IMR-90 (cell line): ENCODE measurements at regions not wholly inside any gene's neighbourhood (a gene's known extent, or its start where the extent isn't known, plus 50 kb on each side); places are given as distances from the start of the nearest gene placed in this dataset.

ENCODE experiments used
- ATAC-seq: fragments of 200-7000 bp; cut with Tn5 transposase; 2 replicates; pipeline ENCODE4 v1.9.1; 2020; ENCODE audit warnings: low read depth, mild to moderate bottlenecking, moderate library complexity
- BruUV-seq: library from RNA; stranded (reverse); fragments of 400-500 nt; replicated peaks from 2 replicates; lab custom pipeline; 2021; lab: Mats Ljungman, UMichigan
- CTCF ChIA-PET: fragments of 300-600 bp; formaldehyde crosslinking; extraction: SDS; loops from one replicate; lab custom pipeline; 2021; ENCODE audit warnings: antibody characterized with exemption; lab: Yijun Ruan, JAX
- POLR2A ChIA-PET: fragments of 300-600 bp; sonication (Branson Sonifier 250); formaldehyde crosslinking; loops from one replicate; lab custom pipeline; 2022; ENCODE audit warnings: antibody characterized with exemption; ENCODE audit not compliant: unreplicated experiment; lab: Charles Lee
- DNase-seq: peaks from one replicate; pipeline ENCODE4 v3.0.0; 2013
- H2AFZ ChIP-seq: replicated peaks from 2 replicates; pipeline ENCODE3; 2013; ENCODE audit warnings: low read length, mild to moderate bottlenecking; ENCODE audit not compliant: poor library complexity
- H2AK5ac ChIP-seq: 2 replicates; pipeline ENCODE4 v1.6.1; 2013; ENCODE audit warnings: low read depth, low read length, inconsistent platforms
- H2AK9ac ChIP-seq: replicated peaks from 2 replicates; pipeline ENCODE3; 2013; ENCODE audit warnings: mild to moderate bottlenecking, low read depth, low read length, moderate library complexity; ENCODE audit not compliant: poor library complexity
- H2BK120ac ChIP-seq: 2 replicates; pipeline ENCODE4 v1.6.1; 2013; ENCODE audit warnings: low read depth, low read length, inconsistent platforms
- H2BK15ac ChIP-seq: 3 replicates; pipeline ENCODE4 v1.6.1; 2013; ENCODE audit warnings: low read depth, low read length, inconsistent platforms
- H2BK20ac ChIP-seq: 2 replicates; pipeline ENCODE4 v1.6.1; 2013; ENCODE audit warnings: low read depth, mild to moderate bottlenecking, inconsistent platforms, low read length, moderate library complexity
- H2BK5ac ChIP-seq: 2 replicates; pipeline ENCODE4 v1.6.1; 2013; ENCODE audit warnings: mild to moderate bottlenecking, low read depth, low read length, inconsistent platforms; ENCODE audit not compliant: poor library complexity, severe bottlenecking
- H3K14ac ChIP-seq: replicated peaks from 2 replicates; pipeline ENCODE4 v1.6.1; 2013; ENCODE audit warnings: low read depth, low read length, inconsistent platforms
- H3K18ac ChIP-seq: 2 replicates; pipeline ENCODE4 v1.6.1; 2013; ENCODE audit warnings: low read depth, low read length, control low read depth
- H3K23ac ChIP-seq: 2 replicates; pipeline ENCODE4 v1.6.1; 2013; ENCODE audit warnings: low read depth, low read length, inconsistent platforms
- H3K27ac ChIP-seq: 2 replicates; pipeline ENCODE4 v1.5.1; 2013; ENCODE audit warnings: mild to moderate bottlenecking, control low read depth, low read length; ENCODE audit not compliant: insufficient read depth
- H3K27me3 ChIP-seq: 2 replicates; pipeline ENCODE4 v1.6.1; 2013; ENCODE audit warnings: low read length; ENCODE audit not compliant: control insufficient read depth, insufficient read depth
- H3K36me3 ChIP-seq: 2 replicates; pipeline ENCODE4 v1.6.1; 2013; ENCODE audit warnings: low read length, mixed read lengths; ENCODE audit not compliant: control insufficient read depth, insufficient read depth
- H3K4ac ChIP-seq: 2 replicates; pipeline ENCODE4 v1.6.1; 2013; ENCODE audit warnings: low read depth, low read length, inconsistent platforms
- H3K4me1 ChIP-seq: 2 replicates; pipeline ENCODE4 v1.6.1; 2013; ENCODE audit warnings: low read length, mixed read lengths; ENCODE audit not compliant: control insufficient read depth, insufficient read depth
- H3K4me2 ChIP-seq: 2 replicates; pipeline ENCODE4 v1.6.1; 2013; ENCODE audit warnings: low read depth, mild to moderate bottlenecking, control low read depth, low read length, moderate library complexity
- H3K4me3 ChIP-seq: 2 replicates; pipeline ENCODE4 v1.5.1; 2013; ENCODE audit warnings: low read depth, mild to moderate bottlenecking, control low read depth, low read length, moderate library complexity; ENCODE audit not compliant: insufficient read depth
- H3K56ac ChIP-seq: 2 replicates; pipeline ENCODE4 v1.6.1; 2013; ENCODE audit warnings: low read length, inconsistent platforms; ENCODE audit not compliant: insufficient read depth; ENCODE audit errors: extremely low read depth
- H3K79me1 ChIP-seq, 2 experiments: 2 replicates each; pipeline ENCODE4 v1.6.1; 2013; ENCODE audit warnings: low read length in 2 of 2, inconsistent platforms in 1 of 2, low read depth in 1 of 2
- H3K9ac ChIP-seq: 2 replicates; pipeline ENCODE4 v1.6.1; 2013; ENCODE audit warnings: low read depth, low read length, control low read depth
- H3K9me1 ChIP-seq: 2 replicates; pipeline ENCODE4 v1.6.1; 2013; ENCODE audit warnings: low read length, inconsistent platforms; ENCODE audit not compliant: insufficient read depth
- H3K9me3 ChIP-seq: 2 replicates; pipeline ENCODE4 v1.6.1; 2013; ENCODE audit warnings: low read length; ENCODE audit not compliant: control insufficient read depth, insufficient read depth
- H4K20me1 ChIP-seq: 2 replicates; pipeline ENCODE4 v1.6.1; 2013; ENCODE audit warnings: low read length, inconsistent platforms; ENCODE audit not compliant: insufficient read depth
- H4K5ac ChIP-seq: 2 replicates; pipeline ENCODE4 v1.6.1; 2013; ENCODE audit warnings: mild to moderate bottlenecking, low read depth, low read length, control low read depth
- H4K8ac ChIP-seq, 2 experiments: 2 replicates each; pipeline ENCODE4 v1.6.1; 2013; ENCODE audit warnings: low read depth in 2 of 2, low read length in 2 of 2, control low read depth in 1 of 2, inconsistent platforms in 1 of 2
- H4K91ac ChIP-seq: 2 replicates; pipeline ENCODE4 v1.6.1; 2013; ENCODE audit warnings: low read depth, low read length, inconsistent platforms; ENCODE audit not compliant: insufficient read depth
- BHLHE40 ChIP-seq: fragments of 150-350 bp; IDR thresholded peaks from 2 replicates; pipeline ENCODE4 v1.6.1; 2016; ENCODE audit warnings: mild to moderate bottlenecking, low read depth, low read length
- CEBPB ChIP-seq: IDR thresholded peaks from 2 replicates; pipeline ENCODE4 v1.6.1; 2012; ENCODE audit warnings: low read depth, low read length, improper control_type of control experiment
- CHD1 ChIP-seq: IDR thresholded peaks from 2 replicates; pipeline ENCODE4 v1.6.1; 2012; ENCODE audit warnings: low read depth, low read length, improper control_type of control experiment
- CTCF ChIP-seq: conservative IDR thresholded peaks from 2 replicates; pipeline ENCODE4 v1.5.1; 2012; ENCODE audit warnings: mild to moderate bottlenecking, low read depth, low read length, improper control_type of control experiment
- ELK1 ChIP-seq: fragments of 150-350 bp; IDR thresholded peaks from 2 replicates; pipeline ENCODE4 v1.6.1; 2016; ENCODE audit warnings: low read depth, mild to moderate bottlenecking, low read length, moderate library complexity, borderline replicate concordance
- FOS ChIP-seq: fragments of 150-350 bp; IDR thresholded peaks from 2 replicates; pipeline ENCODE4 v1.6.1; 2016; ENCODE audit warnings: low read depth, low read length
- MAFK ChIP-seq: IDR thresholded peaks from 2 replicates; pipeline ENCODE4 v1.6.1; 2012; ENCODE audit warnings: low read depth, low read length, improper control_type of control experiment
- MAZ ChIP-seq: IDR thresholded peaks from 2 replicates; pipeline ENCODE4 v1.6.1; 2012; ENCODE audit warnings: low read depth, mild to moderate bottlenecking, low read length, improper control_type of control experiment, moderate library complexity, borderline replicate concordance
- MXI1 ChIP-seq: IDR thresholded peaks from 2 replicates; pipeline ENCODE4 v1.6.1; 2012; ENCODE audit warnings: low read depth, mild to moderate bottlenecking, low read length, moderate library complexity, borderline replicate concordance
- NFE2L2 ChIP-seq: fragments of 150-350 bp; IDR thresholded peaks from 2 replicates; pipeline ENCODE4 v1.6.1; 2016; ENCODE audit warnings: low read depth, mild to moderate bottlenecking, low read length
- POLR2A ChIP-seq: IDR thresholded peaks from 2 replicates; pipeline ENCODE4 v1.6.1; 2012; ENCODE audit warnings: mild to moderate bottlenecking, low read depth, low read length
- RAD21 ChIP-seq: IDR thresholded peaks from 2 replicates; pipeline ENCODE4 v1.6.1; 2012; ENCODE audit warnings: low read length, improper control_type of control experiment
- RCOR1 ChIP-seq: IDR thresholded peaks from 2 replicates; pipeline ENCODE4 v1.6.1; 2012; ENCODE audit warnings: mild to moderate bottlenecking, low read length, improper control_type of control experiment; ENCODE audit not compliant: insufficient replicate concordance
- RFX5 ChIP-seq: IDR thresholded peaks from 2 replicates; pipeline ENCODE4 v1.8.0; 2012; ENCODE audit warnings: low read depth, mild to moderate bottlenecking, low read length, moderate library complexity
- SMC3 ChIP-seq: fragments of 150-350 bp; IDR thresholded peaks from 2 replicates; pipeline ENCODE4 v1.6.1; 2016; ENCODE audit warnings: low read depth, mild to moderate bottlenecking, antibody characterized with exemption, low read length, moderate library complexity
- USF2 ChIP-seq: fragments of 150-350 bp; IDR thresholded peaks from 2 replicates; pipeline ENCODE4 v1.6.1; 2017; ENCODE audit warnings: mild to moderate bottlenecking, antibody characterized with exemption, low read length, low read depth
- WGBS, 2 experiments: methylation state at CpG; one replicate each; pipeline versions ENCODE4 v1.1.5 to v1.1.7; 2013; ENCODE audit warnings: missing lambda C conversion rate in 2 of 2; ENCODE audit not compliant: insufficient read length in 1 of 2; ENCODE audit errors: extremely low coverage in 2 of 2; 5-methylcytosine and 5-hydroxymethylcytosine counted together
- dilution Hi-C: fragments of 300-500 bp; cut with HindIII; formaldehyde crosslinking; loops from one replicate; pipeline ENCODE4 v1.14.3; 2018; ENCODE audit warnings: low sequenced_read_pairs; ENCODE audit not compliant: unreplicated experiment
- in situ Hi-C: fragments of 300-500 bp; cut with MboI; formaldehyde crosslinking; loops from 3 replicates; pipeline ENCODE4 v1.14.3; 2019; ENCODE audit warnings: low sequenced_read_pairs, inconsistent platforms, mixed read lengths
- intact Hi-C: fragments of 100-400 bp; cut with micrococcal nuclease; formaldehyde crosslinking; loops from 2 replicates; pipeline ENCODE4 v1.10.0; 2022

- Histone ChIP-seq H2BK15ac (no peak overlapping the region), H3K36me3 (no peaks in the 10 kb centered on the region), H2AFZ (no peak overlapping the region), H2AK5ac (no peak overlapping the region), H3K56ac (no peak overlapping the region), H2BK120ac (no peak overlapping the region), H3K9me3 (peaks cover 4% of the 10 kb centered on the region; the same call in 1 of the 2 replicates), H4K5ac (no peak overlapping the region), H3K27ac (no peak overlapping the region), H3K4ac (no peak overlapping the region), H3K18ac (no peak overlapping the region), H3K79me1 (no peaks in the 10 kb centered on the region), H2BK20ac (no peak overlapping the region), H3K27me3 (no peaks in the 10 kb centered on the region), H3K9me1 (no peaks in the 10 kb centered on the region), H4K20me1 (no peaks in the 10 kb centered on the region), H2AK9ac (no peak overlapping the region), H4K8ac (no peak overlapping the region), H3K4me2 (no peak overlapping the region), H2BK5ac (no peak overlapping the region), H4K91ac (no peak overlapping the region), H3K14ac (no peak overlapping the region), H3K9ac (no peak overlapping the region), H3K4me3 (no peak overlapping the region), H3K23ac (no peak overlapping the region), H3K4me1 (no peaks in the 10 kb centered on the region)
- BruUV-seq: no TSS peak
- in situ Hi-C loops (no loop called here), dilution Hi-C loops (no loop called here), intact Hi-C loops (no loop called here)
- TF ChIP-seq CEBPB: no peak
- TF ChIP-seq USF2: no peak
- TF ChIP-seq ELK1: no peak
- no peak for TF ChIP-seq FOS
- TF ChIP-seq MXI1: no peak
- no peak for TF ChIP-seq NFE2L2
- no peak for TF ChIP-seq MAZ
- TF ChIP-seq CTCF: no peak
- no peak for TF ChIP-seq POLR2A
- TF ChIP-seq RCOR1: no peak
- no peak for TF ChIP-seq MAFK
- no peak for TF ChIP-seq SMC3
- no peak for TF ChIP-seq CHD1
- TF ChIP-seq RFX5: no peak
- TF ChIP-seq BHLHE40: no peak
- no peak for TF ChIP-seq RAD21
- POLR2A ChIA-PET: no interaction called here
- no peak for ATAC-seq
- no CpG with 5 or more reads among the region's 2 CpGs for WGBS, 2 experiments
- CTCF ChIA-PET: no interaction called here
- no peak for DNase-seq
These were observed 929.5 kb upstream of the ROBO1 start for GRCh38 chr3:80697291-80697690.
